K562 (cell line): ENCODE measurements at regions not wholly inside any gene's neighbourhood (a gene's known extent, or its start where the extent isn't known, plus 50 kb on each side); places are given as distances from the start of the nearest gene placed in this dataset.

ENCODE experiments used
- ATAC-seq: fragments of 200-7000 bp; cut with Tn5 transposase; 3 replicates; pipeline ENCODE4 v1.9.1; 2020; ENCODE audit warnings: moderate library complexity
- BruUV-seq: library from RNA; stranded (reverse); fragments of 400-500 nt; replicated peaks from 2 replicates; lab custom pipeline; 2021; lab: Mats Ljungman, UMichigan
- CTCF ChIA-PET: fragments of 300-600 bp; formaldehyde crosslinking; extraction: SDS; loops from one replicate; lab custom pipeline; 2021; ENCODE audit warnings: low intra/inter-chr PET ratio; lab: Yijun Ruan, JAX
- POLR2A ChIA-PET: fragments of 300-600, 350-650 bp; sonication (Branson Sonifier 250); formaldehyde crosslinking; extraction: SDS; loops from one replicate; lab custom pipeline; 2021; ENCODE audit warnings: antibody characterized with exemption, inconsistent platforms; lab: Yijun Ruan, JAX
- DNase-seq, 4 experiments: peaks; one replicate each; pipeline versions ENCODE4 v3.0.0 to v3.0.0-alpha.2; 2011 to 2018; ENCODE audit warnings: low spot score in 3 of 4, mixed read lengths in 3 of 4; ENCODE audit errors: extremely low read depth in 1 of 4
- FAIRE-seq: peaks from 2 replicates; lab custom pipeline; 2011; peaks lifted over from hg19 to GRCh38; lab: Jason Lieb, UNC
- H2AFZ ChIP-seq: 2 replicates; pipeline ENCODE4 v1.6.0; 2011; ENCODE audit warnings: low read depth, low read length, control low read depth, inconsistent platforms
- H3K27ac ChIP-seq: fragments of 200-600 bp; 3 replicates; pipeline ENCODE4 v1.8.0; 2011; ENCODE audit warnings: low read depth, mild to moderate bottlenecking, control low read depth, inconsistent platforms, low read length, moderate library complexity, mixed read lengths; ENCODE audit errors: extremely low read depth
- H3K27me3 ChIP-seq, 2 experiments: fragments of 300-600 bp in 1 of 2; 2 replicates in 1 of 2; 3 replicates in 1 of 2; pipeline versions ENCODE4 v1.6.0 to v1.8.0; 2011; ENCODE audit warnings: inconsistent platforms in 2 of 2, low read length in 2 of 2, mild to moderate bottlenecking in 1 of 2, mixed read lengths in 1 of 2, moderate library complexity in 1 of 2; ENCODE audit not compliant: control insufficient read depth in 2 of 2, insufficient read depth in 2 of 2
- H3K36me3 ChIP-seq: fragments of 300-600 bp; 3 replicates; pipeline ENCODE4 v1.8.0; 2011; ENCODE audit warnings: mild to moderate bottlenecking, low read length, inconsistent platforms; ENCODE audit not compliant: control insufficient read depth, insufficient read depth
- H3K4me1 ChIP-seq, 2 experiments: fragments of 200-600 bp in 1 of 2; replicated peaks in 1 of 2; 2 replicates in 1 of 2; 3 replicates in 1 of 2; pipeline versions ENCODE4 v1.5.1 to v1.8.0; 2011; ENCODE audit warnings: inconsistent platforms in 2 of 2, low read length in 2 of 2, mild to moderate bottlenecking in 1 of 2, mixed read lengths in 1 of 2, moderate library complexity in 1 of 2; ENCODE audit not compliant: control insufficient read depth in 2 of 2, insufficient read depth in 2 of 2
- H3K4me2 ChIP-seq: 2 replicates; pipeline ENCODE4 v1.6.1; 2011; ENCODE audit warnings: low read length, control low read depth, inconsistent platforms, mixed read lengths; ENCODE audit not compliant: insufficient read depth
- H3K4me3 ChIP-seq: fragments of 200-600 bp; sonication (generic), shearing (Covaris generic); 2 replicates; pipeline ENCODE4 v1.5.1; 2016; ENCODE audit warnings: control low read depth, inconsistent platforms
- H3K79me2 ChIP-seq: fragments of 200-600 bp; 3 replicates; pipeline ENCODE4 v1.8.0; 2011; ENCODE audit warnings: low read length, inconsistent platforms; ENCODE audit not compliant: control insufficient read depth, insufficient read depth
- H3K9ac ChIP-seq, 2 experiments: 2 replicates each; pipeline versions ENCODE4 v1.6.0 to v1.6.1; 2011; ENCODE audit warnings: low read depth in 2 of 2, low read length in 2 of 2, control low read depth in 1 of 2, inconsistent platforms in 1 of 2, mild to moderate bottlenecking in 1 of 2, mixed read lengths in 1 of 2; ENCODE audit not compliant: insufficient read depth in 1 of 2
- H3K9me1 ChIP-seq: one replicate; pipeline ENCODE4 v1.6.0; 2011; ENCODE audit warnings: inconsistent platforms, mild to moderate bottlenecking, low read length, moderate library complexity; ENCODE audit not compliant: control insufficient read depth, insufficient read depth
- H3K9me3 ChIP-seq: replicated peaks from 2 replicates; pipeline ENCODE4 v1.5.1; 2011; ENCODE audit warnings: low read depth, low read length, inconsistent platforms; ENCODE audit not compliant: control insufficient read depth, insufficient read depth
- H4K20me1 ChIP-seq: replicated peaks from 2 replicates; pipeline ENCODE4 v1.6.1; 2011; ENCODE audit warnings: low read length, inconsistent platforms, mixed read lengths; ENCODE audit not compliant: control insufficient read depth, insufficient read depth
- ARHGAP35 ChIP-seq: fragments of 450-650 bp; IDR thresholded peaks from 2 replicates; pipeline ENCODE4 v1.6.1; 2018; ENCODE audit not compliant: partially characterized antibody
- ATF4 ChIP-seq: fragments of 450-650 bp; formaldehyde crosslinking; IDR thresholded peaks from 2 replicates; pipeline ENCODE4 v1.4.0; 2022; ENCODE audit warnings: mild to moderate bottlenecking, moderate library complexity
- COPS2 ChIP-seq: fragments of 450-650 bp; conservative IDR thresholded peaks from 2 replicates; pipeline ENCODE4 v1.6.1; 2016; ENCODE audit warnings: mild to moderate bottlenecking, moderate library complexity
- DACH1 ChIP-seq: fragments of 450-650 bp; IDR thresholded peaks from 2 replicates; pipeline ENCODE4 v1.6.1; 2018; ENCODE audit not compliant: partially characterized antibody
- DMBX1 ChIP-seq: fragments of 250-450 bp; sonication (Bioruptor Pico); IDR thresholded peaks from 2 replicates; pipeline ENCODE4 v1.8.0; 2022; ENCODE audit warnings: inconsistent platforms, mild to moderate bottlenecking, moderate library complexity, borderline replicate concordance
- E4F1 ChIP-seq: fragments of 250-450 bp; sonication (Bioruptor Pico); IDR thresholded peaks from 2 replicates; pipeline ENCODE4 v1.5.0; 2021; ENCODE audit warnings: mild to moderate bottlenecking, borderline replicate concordance
- HEY1 ChIP-seq: fragments of 250-450 bp; sonication (Bioruptor Pico); IDR thresholded peaks from 2 replicates; pipeline ENCODE4 v1.5.0; 2020; ENCODE audit warnings: mild to moderate bottlenecking, moderate library complexity, borderline replicate concordance
- KLF13 ChIP-seq: fragments of 450-650 bp; IDR thresholded peaks from 2 replicates; pipeline ENCODE4 v1.6.1; 2016; ENCODE audit warnings: missing genetic modification characterization, low read depth, mild to moderate bottlenecking, missing compliant biosample characterization, moderate library complexity, borderline replicate concordance
- MEF2A ChIP-seq: IDR thresholded peaks from 2 replicates; pipeline ENCODE4 v1.6.1; 2011; ENCODE audit warnings: low read depth, mild to moderate bottlenecking, low read length, moderate library complexity; ENCODE audit not compliant: control insufficient read depth
- MYC ChIP-seq, 2 experiments: fragments of 250-450 bp in 1 of 2; sonication (Bioruptor Pico) in 1 of 2; IDR thresholded peaks; 2 replicates each; pipeline versions ENCODE4 v1.5.1 to v1.6.1; 2012 to 2021; ENCODE audit warnings: low read depth in 2 of 2, borderline replicate concordance in 1 of 2, improper control_type of control experiment in 1 of 2, low read length in 1 of 2, mild to moderate bottlenecking in 1 of 2, moderate library complexity in 1 of 2
- NR2C1 ChIP-seq, 2 experiments: fragments of 450-650 bp; IDR thresholded peaks; 2 replicates each; pipeline ENCODE4 v1.6.1; 2017; ENCODE audit warnings: mild to moderate bottlenecking in 2 of 2, antibody characterized with exemption in 1 of 2, inconsistent platforms in 1 of 2, missing compliant biosample characterization in 1 of 2, missing genetic modification characterization in 1 of 2
- U2AF1 ChIP-seq: fragments of 200-400 bp; formaldehyde crosslinking; optimal IDR thresholded peaks from 2 replicates; pipeline ENCODE3; 2017; ENCODE audit warnings: mild to moderate bottlenecking, low read depth, low read length, moderate library complexity
- ZNF133 ChIP-seq: fragments of 250-450 bp; sonication (Bioruptor Pico); IDR thresholded peaks from 2 replicates; pipeline ENCODE4 v1.4.0; 2020; ENCODE audit warnings: mild to moderate bottlenecking
- ZNF589 ChIP-seq: fragments of 200-800 bp; sonication (Bioruptor generic); IDR thresholded peaks from 2 replicates; pipeline ENCODE4 v1.6.1; 2016; ENCODE audit warnings: low read depth, missing genetic modification characterization, missing compliant biosample characterization
- ZNF639 ChIP-seq, 2 experiments: fragments of 200-800 bp in 1 of 2; sonication (Bioruptor generic) in 1 of 2; sonication (generic) in 1 of 2; formaldehyde crosslinking in 1 of 2; IDR thresholded peaks in 1 of 2; conservative IDR thresholded peaks in 1 of 2; 2 replicates each; pipeline versions ENCODE4 v1.5.0 to v1.6.1; 2016 to 2020; ENCODE audit warnings: missing compliant biosample characterization in 1 of 2, missing genetic modification characterization in 1 of 2, missing genetic modification reagents in 1 of 2
- WGBS: fragments of 100-300 bp; shearing (Covaris generic); methylation state at CpG from one replicate; pipeline ENCODE4 v1.1.6; 2016; ENCODE audit warnings: low coverage, mixed read lengths; ENCODE audit not compliant: insufficient coverage; ENCODE audit errors: missing lambda C conversion rate; 5-methylcytosine and 5-hydroxymethylcytosine counted together
- in situ Hi-C: fragments of 300-500 bp; cut with MboI; formaldehyde crosslinking; loops from 4 replicates; pipeline ENCODE4 v1.15.0; 2018; ENCODE audit warnings: inconsistent platforms, mixed read lengths
- intact Hi-C: fragments of 100-400 bp; cut with micrococcal nuclease; formaldehyde crosslinking; loops from 2 replicates; pipeline ENCODE4 v1.14.2; 2022

- no peak for TF ChIP-seq ZNF639 (CRISPR knock-in tag; conservative IDR thresholded peaks at IDR 0.05 in 1 of 2, IDR thresholded peaks at IDR 0.05 in 1 of 2)
- TF ChIP-seq, all 486 proteins: peak for 0
Observed at GRCh38 chrX:1813809-1814208, 198.9 kb downstream of the ASMT start (continued).

GRCh38 chrX:1815456-1816175 is 200.8 kb downstream of the ASMT start:
- Histone ChIP-seq H3K36me3 (no peaks in the 10 kb centered on the region), H3K9me1 (no peaks in the 10 kb centered on the region), H3K4me1 (no peaks in the 10 kb centered on the region), H3K27ac (no peak overlapping the region), H3K9ac (no peak overlapping the region), H3K79me2 (no peaks in the 10 kb centered on the region), H3K4me2 (no peak overlapping the region), H3K27me3 (no peaks in the 10 kb centered on the region; a peak in 1 of 5 replicates), H4K20me1 (no peaks in the 10 kb centered on the region), H2AFZ (no peak overlapping the region), H3K9me3 (no peaks in the 10 kb centered on the region), H3K4me3 (no peak overlapping the region)
- in situ Hi-C loops: no loop called here
- DNase-seq (no peak), ATAC-seq (no peak), FAIRE-seq (no peak)
- ChIA-PET CTCF (no interaction called here), POLR2A (no interaction called here)
- WGBS: 14% methylated on average over 14 of the region's 15 CpGs
- no TSS peak for BruUV-seq
- intact Hi-C loops: no loop called here
- no peak for TF ChIP-seq ATF4 (CRISPR knock-in tag)
- TF ChIP-seq ZNF133 (CRISPR knock-in tag): no peak
- TF ChIP-seq MYC (IDR thresholded peaks at IDR 0.05; ENCODE audit: low read depth, low read length): no peak
- TF ChIP-seq MYC (CRISPR knock-in tag; IDR thresholded peaks at IDR 0.05; ENCODE audit: borderline replicate concordance, low read depth): no peak
- TF ChIP-seq COPS2: no peak
- TF ChIP-seq MEF2A: no peak
- TF ChIP-seq NR2C1 (IDR thresholded peaks at IDR 0.05): no peak
- TF ChIP-seq NR2C1 (tag; IDR thresholded peaks at IDR 0.05): no peak
- TF ChIP-seq ARHGAP35: no peak
- TF ChIP-seq E4F1 (CRISPR knock-in tag): no peak
- no peak for TF ChIP-seq ZNF589 (CRISPR knock-in tag)
- no peak for TF ChIP-seq DACH1
- TF ChIP-seq DMBX1 (CRISPR knock-in tag): no peak
- TF ChIP-seq KLF13 (tag): no peak
- TF ChIP-seq U2AF1: no peak
- TF ChIP-seq HEY1: no peak
